ENCODE measurements at regions not wholly inside any gene's neighbourhood (a gene's known extent, or its start where the extent isn't known, plus 50 kb on each side); places are given as distances from the start of the nearest gene placed in this dataset.
"Not testable (repeated sequence)": the region's sequence is repeated elsewhere in the genome, so short reads cannot be mapped to it uniquely, and the experiment has no call there.

DNA sequence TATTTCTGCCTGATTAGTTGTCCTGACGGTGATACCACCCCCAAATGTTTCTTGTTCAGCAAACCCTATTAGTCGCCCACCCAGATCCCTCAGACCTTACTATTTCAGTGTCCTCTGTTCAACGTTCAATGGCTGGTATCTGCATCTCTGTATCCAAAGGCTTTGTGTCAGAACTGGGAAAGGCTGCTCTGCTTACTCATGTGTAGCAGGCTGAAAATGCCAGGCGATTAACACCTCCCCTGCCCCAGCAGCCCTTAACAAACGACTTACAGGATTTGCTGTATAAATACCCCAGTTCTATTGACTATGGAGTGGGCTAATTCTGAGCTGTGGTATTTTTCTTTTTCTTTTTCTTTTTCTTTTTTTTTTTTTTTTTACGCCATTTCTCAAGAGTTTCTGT, 415.0 kb downstream of the ZNF674 start:
- Histone ChIP-seq H3K4me2 (ENCODE audit: low read length) (no peak overlapping the region), H3K79me2 (ENCODE audit: insufficient read depth, low read length) (no peaks in the 10 kb centered on the region)

DNA sequence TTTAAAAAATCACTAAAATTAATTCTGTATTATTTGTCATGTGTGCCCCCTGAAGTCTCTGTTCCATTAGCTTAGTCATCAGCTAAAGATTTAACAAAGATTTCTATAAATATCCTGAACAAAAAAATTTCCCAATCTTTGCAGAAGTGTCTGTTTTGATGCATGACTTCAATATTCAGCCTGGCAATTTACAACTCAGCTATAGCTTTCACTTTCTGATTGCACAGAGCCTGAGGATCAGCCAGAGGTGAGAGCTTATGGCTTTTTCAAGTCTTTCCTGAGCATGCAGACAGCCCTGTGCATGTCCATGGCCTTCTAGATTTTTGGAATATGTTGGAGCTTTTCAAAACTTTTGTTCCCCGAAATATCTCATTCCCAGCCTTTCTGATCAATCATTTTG, 420.1 kb downstream of the ZNF674 start:
- Histone ChIP-seq H3K9me3 (ENCODE audit: low read length) (no peaks in the 10 kb centered on the region), H3K4me1 (ENCODE audit: insufficient read depth, low read length, severe bottlenecking) (no peaks in the 10 kb centered on the region), H3K79me2 (ENCODE audit: insufficient read depth, low read length) (no peaks in the 10 kb centered on the region), H3K4me2 (ENCODE audit: low read length) (no peak overlapping the region), H3K27me3 (ENCODE audit: insufficient read depth, low read length) (no peaks in the 10 kb centered on the region), H3K27ac (ENCODE audit: low read depth, low read length, poor library complexity, severe bottlenecking) (no peak overlapping the region), H3K36me3 (ENCODE audit: insufficient read depth, low read length) (no peaks in the 10 kb centered on the region), H4K20me1 (ENCODE audit: insufficient read depth, low read length) (no peaks in the 10 kb centered on the region), H3K9me2 (ENCODE audit: low read depth, low read length) (no peaks in the 10 kb centered on the region), H2AFZ (ENCODE audit: low read length) (no peak overlapping the region), H3F3A (ENCODE audit: insufficient read depth, low read length) (no peaks in the 10 kb centered on the region), H3K4me3 (ENCODE audit: low read depth, low read length, poor library complexity, severe bottlenecking) (no peak overlapping the region), H3K9ac (ENCODE audit: low read length) (no peak overlapping the region)
- TF ChIP-seq, protein P1, sequence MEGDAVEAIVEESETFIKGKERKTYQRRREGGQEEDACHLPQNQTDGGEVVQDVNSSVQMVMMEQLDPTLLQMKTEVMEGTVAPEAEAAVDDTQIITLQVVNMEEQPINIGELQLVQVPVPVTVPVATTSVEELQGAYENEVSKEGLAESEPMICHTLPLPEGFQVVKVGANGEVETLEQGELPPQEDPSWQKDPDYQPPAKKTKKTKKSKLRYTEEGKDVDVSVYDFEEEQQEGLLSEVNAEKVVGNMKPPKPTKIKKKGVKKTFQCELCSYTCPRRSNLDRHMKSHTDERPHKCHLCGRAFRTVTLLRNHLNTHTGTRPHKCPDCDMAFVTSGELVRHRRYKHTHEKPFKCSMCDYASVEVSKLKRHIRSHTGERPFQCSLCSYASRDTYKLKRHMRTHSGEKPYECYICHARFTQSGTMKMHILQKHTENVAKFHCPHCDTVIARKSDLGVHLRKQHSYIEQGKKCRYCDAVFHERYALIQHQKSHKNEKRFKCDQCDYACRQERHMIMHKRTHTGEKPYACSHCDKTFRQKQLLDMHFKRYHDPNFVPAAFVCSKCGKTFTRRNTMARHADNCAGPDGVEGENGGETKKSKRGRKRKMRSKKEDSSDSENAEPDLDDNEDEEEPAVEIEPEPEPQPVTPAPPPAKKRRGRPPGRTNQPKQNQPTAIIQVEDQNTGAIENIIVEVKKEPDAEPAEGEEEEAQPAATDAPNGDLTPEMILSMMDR (IDR thresholded peaks at IDR 0.05; ENCODE audit: low read length): no peak
- no peak for TF ChIP-seq EZH2 (IDR thresholded peaks at IDR 0.05; ENCODE audit: borderline replicate concordance, low read length)

More for the DNA sequence above, 415.0 kb downstream of the ZNF674 start:
- Histone ChIP-seq H4K20me1 (ENCODE audit: insufficient read depth, low read length) (no peaks in the 10 kb centered on the region), H3K9ac (ENCODE audit: low read length) (no peak overlapping the region), H3K9me2 (ENCODE audit: low read depth, low read length) (no peaks in the 10 kb centered on the region), H3K9me3 (ENCODE audit: low read length) (no peaks in the 10 kb centered on the region), H3K27ac (ENCODE audit: low read depth, low read length, poor library complexity, severe bottlenecking) (no peak overlapping the region), H3K4me1 (ENCODE audit: insufficient read depth, low read length, severe bottlenecking) (no peaks in the 10 kb centered on the region), H3K36me3 (ENCODE audit: insufficient read depth, low read length) (no peaks in the 10 kb centered on the region), H3K27me3 (ENCODE audit: insufficient read depth, low read length) (no peaks in the 10 kb centered on the region), H3K4me3 (ENCODE audit: low read depth, low read length, poor library complexity, severe bottlenecking) (no peak overlapping the region), H2AFZ (ENCODE audit: low read length) (no peak overlapping the region), H3F3A (ENCODE audit: insufficient read depth, low read length) (no peaks in the 10 kb centered on the region)
- no peak for TF ChIP-seq EZH2 (IDR thresholded peaks at IDR 0.05; ENCODE audit: borderline replicate concordance, low read length)
- TF ChIP-seq, protein P1 (IDR thresholded peaks at IDR 0.05; ENCODE audit: low read length): no peak

DNA sequence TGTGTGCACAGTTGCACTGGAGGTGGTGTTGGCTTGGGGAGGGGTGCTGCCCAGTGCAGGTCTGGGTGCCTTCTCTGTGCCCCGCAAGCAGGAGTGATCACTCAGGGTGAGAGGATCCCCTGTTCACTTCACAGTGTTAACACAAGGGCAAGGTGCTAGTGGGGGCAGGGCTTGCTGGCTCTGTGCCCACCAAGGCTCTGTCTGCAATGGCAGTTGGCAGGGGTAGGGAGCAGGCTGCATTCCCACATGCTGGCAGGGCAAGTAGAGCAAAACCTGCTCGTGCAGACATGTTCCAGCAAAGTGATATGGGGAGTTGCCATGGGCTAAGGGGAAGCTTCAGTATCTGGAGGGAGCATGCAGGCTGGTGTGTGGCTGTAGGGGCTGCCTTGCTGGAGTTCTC, 428.0 kb downstream of the ZNF674 start:
- no peak overlapping the region for H3K27ac ChIP-seq (ENCODE audit: low read depth, low read length, poor library complexity, severe bottlenecking)
- no peak overlapping the region for H3K9ac ChIP-seq (ENCODE audit: low read length)
- TF ChIP-seq, protein P1 (IDR thresholded peaks at IDR 0.05; ENCODE audit: low read length): no peak
- no peak for TF ChIP-seq EZH2 (IDR thresholded peaks at IDR 0.05; ENCODE audit: borderline replicate concordance, low read length)
- no peak overlapping the region for H2AFZ ChIP-seq (ENCODE audit: low read length)
- H3F3A ChIP-seq (ENCODE audit: insufficient read depth, low read length): no peaks in the 10 kb centered on the region
- no peaks in the 10 kb centered on the region for H3K27me3 ChIP-seq (ENCODE audit: insufficient read depth, low read length)
- H3K9me3 ChIP-seq (ENCODE audit: low read length): no peaks in the 10 kb centered on the region
- no peak overlapping the region for H3K4me2 ChIP-seq (ENCODE audit: low read length)
- H3K9me2 ChIP-seq (ENCODE audit: low read depth, low read length): no peaks in the 10 kb centered on the region
- no peak overlapping the region for H3K4me3 ChIP-seq (ENCODE audit: low read depth, low read length, poor library complexity, severe bottlenecking)
- H4K20me1 ChIP-seq (ENCODE audit: insufficient read depth, low read length): no peaks in the 10 kb centered on the region
- H3K36me3 ChIP-seq (ENCODE audit: insufficient read depth, low read length): no peaks in the 10 kb centered on the region
- no peaks in the 10 kb centered on the region for H3K4me1 ChIP-seq (ENCODE audit: insufficient read depth, low read length, severe bottlenecking)
- no peaks in the 10 kb centered on the region for H3K79me2 ChIP-seq (ENCODE audit: insufficient read depth, low read length)

DNA sequence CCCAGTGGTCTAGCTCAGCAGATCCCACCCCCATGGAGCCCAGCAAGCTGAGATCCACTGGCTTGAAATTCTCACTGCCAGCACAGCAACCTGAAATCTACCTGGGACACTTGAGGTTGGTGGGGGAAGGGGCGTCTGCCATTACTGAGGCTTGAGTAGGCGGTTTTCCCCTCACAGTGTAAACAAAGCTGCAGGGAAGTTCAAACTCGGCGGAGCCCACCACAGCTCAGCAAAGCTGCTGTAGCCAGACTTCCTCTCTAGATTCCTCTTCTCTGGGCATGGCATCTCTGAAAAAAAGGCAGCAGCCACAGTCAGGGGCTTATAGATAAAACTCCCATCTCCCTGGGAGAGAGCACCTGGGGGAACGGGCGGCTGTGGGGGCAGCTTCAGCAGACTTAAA, 457.9 kb downstream of the ZNF674 start:
- H3K4me2 ChIP-seq (ENCODE audit: low read length); H3K9me3 ChIP-seq (ENCODE audit: low read length); H4K20me1 ChIP-seq (ENCODE audit: insufficient read depth, low read length); H3K27me3 ChIP-seq (ENCODE audit: insufficient read depth, low read length); H3K9ac ChIP-seq (ENCODE audit: low read length); H3K4me3 ChIP-seq (ENCODE audit: low read depth, low read length, poor library complexity, severe bottlenecking); H3K4me1 ChIP-seq (ENCODE audit: insufficient read depth, low read length, severe bottlenecking); H3K9me2 ChIP-seq (ENCODE audit: low read depth, low read length); H2AFZ ChIP-seq (ENCODE audit: low read length); H3K79me2 ChIP-seq (ENCODE audit: insufficient read depth, low read length); H3K27ac ChIP-seq (ENCODE audit: low read depth, low read length, poor library complexity, severe bottlenecking); H3F3A ChIP-seq (ENCODE audit: insufficient read depth, low read length); H3K36me3 ChIP-seq (ENCODE audit: insufficient read depth, low read length): not testable (repeated sequence)

DNA sequence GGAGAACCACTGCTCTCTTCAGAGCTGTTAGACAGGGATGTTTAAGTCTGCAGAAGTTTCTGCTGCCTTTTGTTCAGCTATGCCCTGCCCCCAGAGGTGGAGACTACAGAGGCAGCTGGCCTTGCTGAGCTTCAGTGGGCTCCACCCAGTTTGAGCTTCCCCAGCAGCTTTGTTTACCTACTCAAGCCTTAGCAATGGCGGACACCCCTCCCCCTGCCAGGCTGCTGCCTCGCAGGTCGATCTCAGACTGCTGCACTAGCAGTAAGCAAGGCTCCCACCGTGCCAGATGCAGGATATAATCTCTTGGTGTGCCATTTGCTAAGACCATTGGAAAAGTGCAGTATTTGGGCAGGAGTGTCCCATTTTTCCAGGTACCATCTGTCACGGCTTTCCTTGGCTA, 465.1 kb downstream of the ZNF674 start:
- not testable (repeated sequence) for H3K4me3 ChIP-seq (ENCODE audit: low read depth, low read length, poor library complexity, severe bottlenecking); H3K27ac ChIP-seq (ENCODE audit: low read depth, low read length, poor library complexity, severe bottlenecking); H3K9ac ChIP-seq (ENCODE audit: low read length); H3K79me2 ChIP-seq (ENCODE audit: insufficient read depth, low read length); H3K9me2 ChIP-seq (ENCODE audit: low read depth, low read length); H3F3A ChIP-seq (ENCODE audit: insufficient read depth, low read length); H3K9me3 ChIP-seq (ENCODE audit: low read length); H3K4me1 ChIP-seq (ENCODE audit: insufficient read depth, low read length, severe bottlenecking); H3K4me2 ChIP-seq (ENCODE audit: low read length); H3K27me3 ChIP-seq (ENCODE audit: insufficient read depth, low read length); H4K20me1 ChIP-seq (ENCODE audit: insufficient read depth, low read length); H3K36me3 ChIP-seq (ENCODE audit: insufficient read depth, low read length); H2AFZ ChIP-seq (ENCODE audit: low read length)

Data from OCI-LY1 (cell line).